HUES48 (cell line): ENCODE measurements at regions not wholly inside any gene's neighbourhood (a gene's known extent, or its start where the extent isn't known, plus 50 kb on each side); places are given as distances from the start of the nearest gene placed in this dataset.
"Not testable (repeated sequence)": the region's sequence is repeated elsewhere in the genome, so short reads cannot be mapped to it uniquely, and the experiment has no call there.

Experiments used
- H3K27ac ChIP-seq: one replicate; pipeline ENCODE4 v1.7.0; 2013; ENCODE audit warnings: low read depth, low read length, inconsistent platforms
- H3K27me3 ChIP-seq: 2 replicates; pipeline ENCODE4 v1.6.1; 2013; ENCODE audit warnings: mild to moderate bottlenecking, low read length; ENCODE audit not compliant: control insufficient read depth, insufficient read depth
- H3K36me3 ChIP-seq: 2 replicates; pipeline ENCODE4 v1.6.1; 2013; ENCODE audit warnings: low read length; ENCODE audit not compliant: control insufficient read depth, insufficient read depth
- H3K4me1 ChIP-seq: 2 replicates; pipeline ENCODE4 v1.6.1; 2013; ENCODE audit warnings: mild to moderate bottlenecking, low read length; ENCODE audit not compliant: control insufficient read depth, insufficient read depth
- H3K4me3 ChIP-seq: 2 replicates; pipeline ENCODE4 v1.5.1; 2013; ENCODE audit warnings: mild to moderate bottlenecking, low read depth, low read length
- H3K9ac ChIP-seq: 2 replicates; pipeline ENCODE4 v1.6.1; 2013; ENCODE audit warnings: mild to moderate bottlenecking, low read depth, low read length, moderate library complexity
- H3K9me3 ChIP-seq: 2 replicates; pipeline ENCODE4 v1.6.1; 2013; ENCODE audit warnings: low read length; ENCODE audit not compliant: control insufficient read depth, insufficient read depth

DNA sequence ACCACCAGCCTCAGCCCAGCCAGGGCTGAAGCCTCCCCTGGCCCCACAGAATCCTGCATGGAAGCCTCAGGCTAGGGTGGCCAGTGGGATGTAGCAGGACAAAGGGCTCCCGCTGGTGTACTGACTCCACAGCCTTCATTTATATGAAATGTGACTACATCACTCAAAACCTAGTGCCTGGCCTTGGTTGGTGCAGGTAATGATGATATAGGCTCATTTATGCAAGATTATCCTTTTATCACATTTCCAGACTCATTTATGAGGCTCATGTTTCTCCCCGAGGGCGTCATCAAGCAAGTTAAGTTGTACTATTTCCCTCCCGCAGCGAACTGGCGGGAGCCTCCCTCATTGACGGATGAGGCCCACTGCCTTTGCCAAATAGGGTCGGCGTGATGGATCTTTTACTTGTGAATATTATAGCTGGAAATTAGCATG, 179.1 kb upstream of the SMAD3 start:
- Histone ChIP-seq H3K4me3 (no peak overlapping the region), H3K4me1 (peaks cover 18% of the 10 kb centered on the region), H3K27me3 (no peaks in the 10 kb centered on the region), H3K9me3 (peaks cover 16% of the 10 kb centered on the region; the same call in 1 of the 2 replicates), H3K36me3 (no peaks in the 10 kb centered on the region), H3K27ac (no peak overlapping the region), H3K9ac (no peak overlapping the region)

DNA sequence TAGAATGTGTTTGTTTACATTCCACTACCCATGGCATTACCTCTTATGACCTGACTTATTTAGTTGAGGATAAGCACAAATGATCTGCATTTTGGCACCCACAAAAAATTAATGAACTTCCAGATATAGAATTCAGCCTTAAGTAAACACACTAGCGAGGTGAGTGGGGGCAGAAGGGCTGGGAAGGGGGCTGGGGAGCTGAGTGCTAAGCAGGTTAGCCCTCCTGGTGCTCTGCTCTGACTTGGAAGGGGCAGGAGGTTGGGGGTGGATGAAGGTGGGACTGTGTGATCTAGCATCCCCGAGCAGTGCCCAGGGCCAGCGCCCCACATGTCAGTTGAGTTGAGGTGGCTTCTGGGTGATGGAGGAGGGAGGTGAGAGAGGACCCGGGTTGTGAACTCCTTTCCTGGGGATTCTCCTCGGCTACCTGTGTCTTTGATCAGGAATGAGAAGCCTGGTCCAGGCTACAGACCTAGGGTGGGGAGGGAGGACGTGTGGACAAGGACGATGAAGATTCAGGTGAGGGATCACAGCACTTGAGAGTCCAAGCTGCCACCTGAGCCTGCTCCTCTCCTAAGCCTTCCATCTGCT, 178.6 kb upstream of the SMAD3 start:
- Histone ChIP-seq H3K36me3 (no peaks in the 10 kb centered on the region), H3K9me3 (peaks cover 16% of the 10 kb centered on the region; the same call in 1 of the 2 replicates), H3K27ac (no peak overlapping the region), H3K4me3 (no peak overlapping the region), H3K4me1 (peaks cover 18% of the 10 kb centered on the region), H3K9ac (no peak overlapping the region), H3K27me3 (no peaks in the 10 kb centered on the region)

DNA sequence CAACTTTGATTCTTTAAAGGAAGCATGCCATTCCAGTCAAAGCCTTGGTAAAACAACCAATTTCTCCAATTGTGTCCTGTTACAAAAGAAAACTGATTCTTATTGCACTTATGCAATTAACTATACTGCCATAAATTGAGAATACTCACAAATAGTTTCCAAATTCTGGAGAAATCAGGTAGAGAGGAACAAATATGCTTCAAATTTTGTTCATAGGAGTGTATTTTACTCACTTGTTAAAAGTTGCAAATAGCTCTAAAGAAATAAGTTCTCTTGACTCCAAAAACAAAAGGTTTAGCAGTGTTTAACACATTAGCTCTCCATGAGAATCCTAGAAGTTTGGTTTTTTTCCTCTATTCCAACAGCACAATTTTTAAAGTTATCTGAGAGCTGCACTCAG, 176.1 kb upstream of the SMAD3 start:
- not testable (repeated sequence) for H3K4me1 ChIP-seq, H3K27ac ChIP-seq

DNA sequence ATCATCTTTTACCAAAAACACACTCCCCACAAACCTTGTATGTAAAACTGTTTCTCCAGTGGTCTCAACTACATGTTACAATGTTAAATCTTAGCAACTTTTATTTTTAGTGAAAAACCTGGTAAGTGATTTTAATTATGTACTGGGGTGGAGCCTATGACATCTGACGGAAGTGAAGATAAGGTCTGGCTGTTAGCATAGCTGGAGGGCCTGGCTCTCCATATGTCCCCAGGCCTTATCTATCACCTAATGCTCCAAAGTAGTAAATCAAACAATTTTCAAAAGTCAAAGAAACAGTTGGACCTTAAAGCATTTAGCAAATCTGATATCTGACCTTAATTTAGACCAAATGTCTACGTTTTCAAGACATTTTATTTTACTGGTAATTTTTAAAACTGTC, 173.6 kb upstream of the SMAD3 start:
- Histone ChIP-seq H3K27ac (no peak overlapping the region), H3K27me3 (no peaks in the 10 kb centered on the region)

More for the DNA sequence above, 176.1 kb upstream of the SMAD3 start:
- not testable (repeated sequence) for H3K9ac ChIP-seq, H3K27me3 ChIP-seq, H3K36me3 ChIP-seq, H3K4me3 ChIP-seq
- H3K9me3 ChIP-seq, result peaks cover 16% of the 10 kb centered on the region; the same call in 1 of the 2 replicates

DNA sequence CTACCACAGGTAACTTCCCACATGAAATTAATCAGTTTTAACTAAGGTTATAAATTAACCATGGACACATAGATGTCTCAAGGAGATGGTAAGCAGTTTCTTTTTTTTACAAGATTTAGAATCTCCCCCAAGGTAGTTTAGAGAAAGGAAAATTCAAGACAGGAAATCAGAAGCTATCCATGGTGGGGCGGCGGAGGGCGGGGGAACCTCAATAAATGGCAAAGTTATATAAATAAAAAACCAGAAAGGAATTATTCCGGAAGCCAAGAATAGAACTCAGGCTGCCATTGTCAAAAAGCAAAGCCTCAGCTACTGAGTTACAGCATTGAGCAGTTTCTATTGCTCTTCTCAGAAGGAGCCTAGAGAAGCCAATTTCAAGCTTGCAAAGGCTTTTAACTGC, 172.1 kb upstream of the SMAD3 start:
- no peak overlapping the region for H3K9ac ChIP-seq
- no peak overlapping the region for H3K27ac ChIP-seq

More for the DNA sequence above, 173.6 kb upstream of the SMAD3 start:
- Histone ChIP-seq H3K4me3 (no peak overlapping the region), H3K36me3 (no peaks in the 10 kb centered on the region), H3K9me3 (peaks cover 13% of the 10 kb centered on the region; the same call in 1 of the 2 replicates), H3K9ac (no peak overlapping the region), H3K4me1 (peaks cover 7% of the 10 kb centered on the region; the same call in 1 of the 2 replicates)

DNA sequence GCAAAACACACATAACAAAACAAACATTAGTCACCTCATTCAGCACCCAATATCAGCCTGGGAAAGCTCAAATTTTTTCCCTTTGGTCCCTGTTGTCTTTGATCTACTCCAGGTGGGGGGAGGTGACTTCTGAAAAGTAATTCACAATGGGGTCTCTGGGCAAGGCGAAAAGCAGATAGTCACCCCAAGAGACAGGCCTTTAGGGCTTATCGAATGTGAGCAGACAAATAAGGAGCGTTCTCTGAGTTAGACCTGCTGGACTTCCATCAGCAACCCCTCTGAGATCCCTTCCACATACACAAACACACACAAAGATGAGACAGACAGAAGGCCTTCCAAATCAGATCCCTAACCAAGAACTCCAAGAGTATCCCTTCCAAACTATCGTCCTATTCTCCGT, 171.0 kb upstream of the SMAD3 start:
- Histone ChIP-seq H3K27me3 (no peaks in the 10 kb centered on the region), H3K9me3 (peaks cover 4% of the 10 kb centered on the region; the same call in 1 of the 2 replicates), H3K4me1 (peaks cover 12% of the 10 kb centered on the region), H3K27ac (no peak overlapping the region), H3K36me3 (no peaks in the 10 kb centered on the region), H3K9ac (no peak overlapping the region), H3K4me3 (no peak overlapping the region)

More for the DNA sequence above, 172.1 kb upstream of the SMAD3 start:
- no peaks in the 10 kb centered on the region for H3K27me3 ChIP-seq
- H3K36me3 ChIP-seq, result no peaks in the 10 kb centered on the region
- H3K9me3 ChIP-seq, result peaks cover 9% of the 10 kb centered on the region; the same call in 1 of the 2 replicates
- peaks cover 7% of the 10 kb centered on the region; the same call in 1 of the 2 replicates for H3K4me1 ChIP-seq
- H3K4me3 ChIP-seq, result no peak overlapping the region

DNA sequence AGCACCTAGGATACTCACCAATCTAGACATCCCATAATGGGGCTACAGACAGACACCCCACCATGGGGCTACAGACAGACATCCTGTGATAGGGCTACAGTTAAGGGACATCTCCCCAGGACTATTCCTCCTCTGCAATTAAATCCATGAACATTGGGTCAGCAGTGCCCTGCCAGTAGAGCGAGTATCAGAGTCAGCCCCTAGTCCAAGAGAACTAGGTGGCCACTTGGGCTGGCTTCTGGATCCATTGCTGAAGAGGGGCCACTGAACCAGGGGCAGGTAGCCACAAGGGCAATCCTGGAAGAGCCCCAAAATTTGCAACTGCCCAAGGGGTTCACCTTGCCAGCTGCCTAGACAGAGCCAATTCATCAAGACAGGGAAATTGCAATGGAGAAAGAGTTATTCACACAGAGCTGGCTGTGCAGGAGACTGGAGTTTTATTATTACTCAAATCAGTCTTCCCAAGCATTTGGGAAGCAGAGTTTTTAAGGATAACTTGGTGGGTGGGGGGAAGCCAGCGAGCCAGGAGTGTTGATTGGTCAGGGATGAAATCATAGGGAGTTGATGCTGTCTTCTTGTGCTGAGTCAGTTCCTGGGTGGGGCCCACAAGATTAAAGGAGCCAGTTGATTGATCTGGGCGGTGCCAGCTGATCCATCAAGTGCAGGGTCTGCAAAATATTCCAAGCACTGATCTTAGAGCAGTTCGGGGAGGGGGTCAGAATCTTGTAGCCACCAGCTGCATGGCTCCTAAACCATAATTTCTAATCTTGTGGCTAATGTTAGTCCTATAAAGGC, 170.2 kb upstream of the SMAD3 start:
- Histone ChIP-seq H3K4me3 (no peak overlapping the region), H3K36me3 (no peaks in the 10 kb centered on the region), H3K9ac (no peak overlapping the region), H3K4me1 (peaks cover 12% of the 10 kb centered on the region), H3K9me3 (no peaks in the 10 kb centered on the region), H3K27ac (no peak overlapping the region), H3K27me3 (no peaks in the 10 kb centered on the region)

DNA sequence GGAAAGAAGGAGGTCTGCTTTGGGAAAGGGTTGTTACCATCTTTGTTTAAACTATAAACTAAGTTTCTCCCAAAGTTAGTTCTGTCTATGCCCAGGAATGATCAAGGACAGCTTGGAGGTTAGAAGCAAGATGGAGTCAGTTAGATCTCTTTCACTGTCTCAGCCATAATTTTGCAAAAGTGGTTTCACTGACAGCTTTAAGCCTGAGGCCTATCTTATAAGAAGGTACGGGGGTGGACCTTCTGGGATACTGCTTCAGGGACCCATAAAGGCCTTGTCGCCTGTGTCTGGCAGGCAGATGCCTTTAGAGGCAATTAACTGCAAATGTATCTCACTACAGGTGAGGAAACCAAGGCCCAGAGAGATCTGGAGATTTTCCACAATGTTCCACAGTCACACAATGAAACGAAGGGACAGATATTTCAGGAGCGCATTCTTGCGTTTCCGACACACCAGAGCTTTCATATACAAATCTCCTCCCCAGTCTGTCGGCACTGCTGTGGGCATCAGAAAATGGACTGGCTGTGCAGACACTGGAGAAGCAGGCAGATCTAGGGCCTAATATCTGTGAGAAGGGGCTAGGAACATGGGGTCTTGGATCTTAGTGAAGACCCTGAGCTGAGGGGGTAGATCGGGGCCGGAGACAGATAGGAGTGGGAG, 169.5 kb upstream of the SMAD3 start:
- Histone ChIP-seq H3K9me3 (no peaks in the 10 kb centered on the region), H3K27ac (no peak overlapping the region), H3K4me3 (no peak overlapping the region), H3K36me3 (no peaks in the 10 kb centered on the region), H3K27me3 (no peaks in the 10 kb centered on the region), H3K9ac (no peak overlapping the region), H3K4me1 (peaks cover 12% of the 10 kb centered on the region)

DNA sequence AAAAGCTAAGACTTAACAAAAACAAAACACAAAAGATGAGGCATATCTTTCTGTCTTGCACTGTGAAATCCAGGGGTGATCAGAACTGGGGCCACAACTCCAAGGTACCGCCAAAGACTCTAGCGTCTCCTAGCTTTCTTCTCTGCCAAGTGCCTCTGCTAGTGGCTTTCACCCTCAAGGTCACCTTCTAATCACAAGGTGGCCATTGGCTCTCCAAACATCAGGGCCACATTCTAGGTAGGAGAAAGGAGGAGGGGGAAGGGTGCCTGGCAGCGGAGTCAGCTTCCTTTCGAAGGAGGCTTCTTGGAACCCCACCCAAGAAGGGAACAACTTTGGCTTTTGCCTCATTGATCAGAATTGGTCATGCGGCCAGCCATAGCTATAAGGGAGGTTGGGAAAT, 168.8 kb upstream of the SMAD3 start:
- Histone ChIP-seq H3K4me1 (peaks cover 12% of the 10 kb centered on the region), H3K9me3 (no peaks in the 10 kb centered on the region), H3K4me3 (no peak overlapping the region), H3K9ac (no peak overlapping the region), H3K27ac (no peak overlapping the region), H3K36me3 (no peaks in the 10 kb centered on the region), H3K27me3 (no peaks in the 10 kb centered on the region)

DNA sequence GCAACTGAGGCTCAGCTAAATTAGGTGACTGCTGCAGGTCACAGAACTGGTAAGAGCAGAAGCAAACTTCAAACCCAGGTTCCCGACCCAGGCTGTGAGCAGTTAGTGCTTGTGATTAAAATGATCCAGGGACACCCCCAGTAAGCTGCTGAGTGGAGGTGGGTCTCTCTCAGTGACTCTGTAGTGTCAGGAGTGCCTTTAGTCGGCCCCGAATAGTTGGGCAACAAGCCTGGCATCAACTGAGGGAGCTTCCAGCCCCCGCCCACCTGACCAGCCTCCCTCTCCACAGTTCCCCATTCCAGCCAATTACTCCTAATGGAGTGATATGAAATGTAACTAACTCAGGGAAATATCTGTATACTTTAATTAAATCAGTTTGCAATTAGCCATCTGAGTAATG, 168.0 kb upstream of the SMAD3 start:
- no peaks in the 10 kb centered on the region for H3K36me3 ChIP-seq
- no peaks in the 10 kb centered on the region for H3K9me3 ChIP-seq
- H3K4me3 ChIP-seq, result no peak overlapping the region
- no peak overlapping the region for H3K27ac ChIP-seq
- peaks cover 12% of the 10 kb centered on the region for H3K4me1 ChIP-seq
- H3K9ac ChIP-seq, result no peak overlapping the region
- no peaks in the 10 kb centered on the region for H3K27me3 ChIP-seq

DNA sequence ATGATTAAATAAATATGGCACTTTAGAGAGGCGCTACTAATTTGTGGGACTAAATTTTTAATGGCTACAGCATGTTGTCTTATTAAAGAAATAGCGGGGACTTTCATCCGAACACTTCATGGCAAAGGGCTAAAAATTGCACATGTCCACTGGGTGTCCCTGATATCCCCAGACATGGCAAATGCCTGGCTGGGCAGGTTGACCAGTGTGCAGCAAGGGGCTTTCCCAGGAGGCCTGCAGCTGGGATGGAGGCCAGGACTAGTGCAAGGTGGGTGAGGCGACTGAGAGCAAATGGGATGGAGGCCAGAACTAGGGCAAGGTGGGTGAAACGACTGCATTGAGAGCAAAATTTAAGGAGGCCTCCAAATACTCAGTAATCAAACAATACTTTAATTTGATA, 167.4 kb upstream of the SMAD3 start:
- Histone ChIP-seq H3K4me3 (no peak overlapping the region), H3K4me1 (peaks cover 12% of the 10 kb centered on the region), H3K27ac (no peak overlapping the region), H3K36me3 (no peaks in the 10 kb centered on the region), H3K9me3 (no peaks in the 10 kb centered on the region), H3K9ac (no peak overlapping the region), H3K27me3 (no peaks in the 10 kb centered on the region)
